ENCODE measurements at regions not wholly inside any gene's neighbourhood (a gene's known extent, or its start where the extent isn't known, plus 50 kb on each side); places are given as distances from the start of the nearest gene placed in this dataset.

GRCh38 chr4:167642250-167642649 is 408.0 kb upstream of the SPOCK3 start:
- DNase-seq (ENCODE audit: insufficient read length, low spot score) (no peak), FAIRE-seq (no peak)

- no peak for FAIRE-seq
These were observed 411.1 kb upstream of the SPOCK3 start for GRCh38 chr4:167645358-167645757.

GRCh38 chr4:167652267-167652666 is 418.0 kb upstream of the SPOCK3 start:
- DNase-seq (ENCODE audit: insufficient read length, low spot score) = no peak
- no peak for FAIRE-seq

More at GRCh38 chr4:167645358-167645757, 411.1 kb upstream of the SPOCK3 start:
- DNase-seq (ENCODE audit: insufficient read length, low spot score) = no peak

- FAIRE-seq = no peak
- no peak for DNase-seq (ENCODE audit: insufficient read length, low spot score)
These were observed 403.6 kb upstream of the ANXA10 start for GRCh38 chr4:167688660-167689142.

- DNase-seq (ENCODE audit: insufficient read length, low spot score) = no peak
- no peak for FAIRE-seq
These were observed 389.9 kb upstream of the ANXA10 start for GRCh38 chr4:167702391-167702790.

GRCh38 chr4:167711517-167711916 is 380.8 kb upstream of the ANXA10 start:
- FAIRE-seq (no peak), DNase-seq (ENCODE audit: insufficient read length, low spot score) (no peak)

GRCh38 chr4:167713756-167714155 is 378.6 kb upstream of the ANXA10 start:
- DNase-seq (ENCODE audit: insufficient read length, low spot score) = peak; percentile 3
- no peak for FAIRE-seq

- peak; percentile 1 for DNase-seq (ENCODE audit: insufficient read length, low spot score)
- FAIRE-seq = no peak
These were observed 377.2 kb upstream of the ANXA10 start for GRCh38 chr4:167715176-167715575.

GRCh38 chr4:167717495-167717894 is 374.8 kb upstream of the ANXA10 start:
- DNase-seq (ENCODE audit: insufficient read length, low spot score) (no peak), FAIRE-seq (no peak)

- FAIRE-seq = no peak
- no peak for DNase-seq (ENCODE audit: insufficient read length, low spot score)
These were observed 370.5 kb upstream of the ANXA10 start for GRCh38 chr4:167721617-167722486.

- DNase-seq (ENCODE audit: insufficient read length, low spot score) (no peak), FAIRE-seq (no peak)
These were observed 369.9 kb upstream of the ANXA10 start for GRCh38 chr4:167722487-167722808.

- no peak for DNase-seq (ENCODE audit: insufficient read length, low spot score)
- no peak for FAIRE-seq
These were observed 367.4 kb upstream of the ANXA10 start for GRCh38 chr4:167724941-167725340.

GRCh38 chr4:167730769-167731168 is 361.6 kb upstream of the ANXA10 start:
- no peak for FAIRE-seq
- DNase-seq (ENCODE audit: insufficient read length, low spot score) = no peak

GRCh38 chr4:167745024-167745687 is 347.2 kb upstream of the ANXA10 start:
- FAIRE-seq = no peak

GRCh38 chr4:167767281-167767680 is 325.1 kb upstream of the ANXA10 start:
- DNase-seq (ENCODE audit: insufficient read length, low spot score) (no peak), FAIRE-seq (no peak)

More at GRCh38 chr4:167745024-167745687, 347.2 kb upstream of the ANXA10 start:
- DNase-seq (ENCODE audit: insufficient read length, low spot score) = no peak

GRCh38 chr4:167774646-167775045 is 317.7 kb upstream of the ANXA10 start:
- FAIRE-seq (no peak), DNase-seq (ENCODE audit: insufficient read length, low spot score) (no peak)

GRCh38 chr4:167775375-167775774 is 317.0 kb upstream of the ANXA10 start:
- FAIRE-seq (no peak), DNase-seq (ENCODE audit: insufficient read length, low spot score) (no peak)

- no peak for FAIRE-seq
- DNase-seq (ENCODE audit: insufficient read length, low spot score) = no peak
These were observed 313.1 kb upstream of the ANXA10 start for GRCh38 chr4:167779280-167779679.

GRCh38 chr4:167779864-167780263 is 312.5 kb upstream of the ANXA10 start:
- FAIRE-seq = no peak

GRCh38 chr4:167784826-167785225 is 307.5 kb upstream of the ANXA10 start:
- DNase-seq (ENCODE audit: insufficient read length, low spot score) (no peak), FAIRE-seq (no peak)

More at GRCh38 chr4:167779864-167780263, 312.5 kb upstream of the ANXA10 start:
- no peak for DNase-seq (ENCODE audit: insufficient read length, low spot score)

- no peak for DNase-seq (ENCODE audit: insufficient read length, low spot score)
These were observed 306.8 kb upstream of the ANXA10 start for GRCh38 chr4:167785523-167785922.

GRCh38 chr4:167786504-167786903 is 305.8 kb upstream of the ANXA10 start:
- no peak for DNase-seq (ENCODE audit: insufficient read length, low spot score)
- FAIRE-seq = no peak

More at GRCh38 chr4:167785523-167785922, 306.8 kb upstream of the ANXA10 start:
- no peak for FAIRE-seq
